GM23248 (cell line): ENCODE measurements at regions not wholly inside any gene's neighbourhood (a gene's known extent, or its start where the extent isn't known, plus 50 kb on each side); places are given as distances from the start of the nearest gene placed in this dataset.

Experiments used
- DNase-seq: peaks from one replicate; pipeline ENCODE4 v3.0.0-alpha.2; 2015
- H2AFZ ChIP-seq: fragments of 200-600 bp; sonication (generic); 2 replicates; pipeline ENCODE4 v1.6.1; 2016; ENCODE audit warnings: antibody characterized with exemption
- H3F3A ChIP-seq: fragments of 200-600 bp; sonication (generic); 2 replicates; pipeline ENCODE4 v1.6.1; 2016; ENCODE audit warnings: mild to moderate bottlenecking, antibody characterized with exemption, mixed run types; ENCODE audit not compliant: insufficient read depth
- H3K27ac ChIP-seq: fragments of 200-600 bp; sonication (generic); 2 replicates; pipeline ENCODE4 v1.5.1; 2016; ENCODE audit warnings: mild to moderate bottlenecking
- H3K27me3 ChIP-seq: fragments of 200-600 bp; sonication (generic); replicated peaks from 2 replicates; pipeline ENCODE4 v1.6.1; 2016; ENCODE audit warnings: mild to moderate bottlenecking; ENCODE audit not compliant: insufficient read depth
- H3K36me3 ChIP-seq: fragments of 200-600 bp; sonication (generic); 2 replicates; pipeline ENCODE4 v1.6.1; 2016; ENCODE audit warnings: low read depth, mild to moderate bottlenecking
- H3K4me1 ChIP-seq: fragments of 200-600 bp; sonication (generic); 2 replicates; pipeline ENCODE4 v1.6.1; 2016; ENCODE audit warnings: mild to moderate bottlenecking; ENCODE audit not compliant: insufficient read depth
- H3K4me2 ChIP-seq: fragments of 200-600 bp; sonication (generic); one replicate; pipeline ENCODE4 v1.6.1; 2016; ENCODE audit warnings: mild to moderate bottlenecking; ENCODE audit not compliant: unreplicated experiment
- H3K4me3 ChIP-seq: fragments of 200-600 bp; sonication (generic); 2 replicates; pipeline ENCODE4 v1.5.1; 2016; ENCODE audit warnings: mild to moderate bottlenecking
- H3K79me2 ChIP-seq: fragments of 200-600 bp; sonication (generic); 2 replicates; pipeline ENCODE4 v1.6.1; 2016; ENCODE audit warnings: mild to moderate bottlenecking; ENCODE audit not compliant: insufficient read depth
- H3K9ac ChIP-seq: fragments of 200-600 bp; sonication (generic); 2 replicates; pipeline ENCODE4 v1.6.1; 2016; ENCODE audit warnings: mild to moderate bottlenecking
- H3K9me2 ChIP-seq: fragments of 200-600 bp; sonication (generic); 2 replicates; pipeline ENCODE4 v1.6.1; 2016; ENCODE audit warnings: mixed run types, mild to moderate bottlenecking, moderate library complexity; ENCODE audit not compliant: insufficient read depth
- H3K9me3 ChIP-seq: fragments of 200-600 bp; sonication (generic); one replicate; pipeline ENCODE4 v1.6.1; 2017; ENCODE audit warnings: low read depth
- H4K20me1 ChIP-seq: fragments of 200-600 bp; sonication (generic); 2 replicates; pipeline ENCODE4 v1.6.0; 2016; ENCODE audit not compliant: insufficient read depth
- EZH2 ChIP-seq: fragments of 200-600 bp; sonication (generic); IDR thresholded peaks from 2 replicates; pipeline ENCODE4 v1.6.1; 2018; ENCODE audit warnings: antibody characterized with exemption, mild to moderate bottlenecking; ENCODE audit not compliant: insufficient read depth, poor library complexity, severe bottlenecking
- EZH2phosphoT487 ChIP-seq: fragments of 200-600 bp; sonication (generic); IDR thresholded peaks from 2 replicates; pipeline ENCODE4 v1.6.1; 2018; ENCODE audit warnings: antibody characterized with exemption, moderate library complexity, mild to moderate bottlenecking, low read depth; ENCODE audit not compliant: insufficient read depth
- WGBS, 2 experiments: methylation state at CpG; one replicate each; pipeline ENCODE4 v1.1.6; 2015 to 2017; ENCODE audit warnings: low lambda C conversion rate in 2 of 2, low coverage in 1 of 2; ENCODE audit errors: missing lambda C conversion rate in 2 of 2; 5-methylcytosine and 5-hydroxymethylcytosine counted together
- in situ Hi-C: fragments of 300-500 bp; cut with MboI; formaldehyde crosslinking; loops from 2 replicates; pipeline ENCODE4 v1.15.0; 2020

DNA sequence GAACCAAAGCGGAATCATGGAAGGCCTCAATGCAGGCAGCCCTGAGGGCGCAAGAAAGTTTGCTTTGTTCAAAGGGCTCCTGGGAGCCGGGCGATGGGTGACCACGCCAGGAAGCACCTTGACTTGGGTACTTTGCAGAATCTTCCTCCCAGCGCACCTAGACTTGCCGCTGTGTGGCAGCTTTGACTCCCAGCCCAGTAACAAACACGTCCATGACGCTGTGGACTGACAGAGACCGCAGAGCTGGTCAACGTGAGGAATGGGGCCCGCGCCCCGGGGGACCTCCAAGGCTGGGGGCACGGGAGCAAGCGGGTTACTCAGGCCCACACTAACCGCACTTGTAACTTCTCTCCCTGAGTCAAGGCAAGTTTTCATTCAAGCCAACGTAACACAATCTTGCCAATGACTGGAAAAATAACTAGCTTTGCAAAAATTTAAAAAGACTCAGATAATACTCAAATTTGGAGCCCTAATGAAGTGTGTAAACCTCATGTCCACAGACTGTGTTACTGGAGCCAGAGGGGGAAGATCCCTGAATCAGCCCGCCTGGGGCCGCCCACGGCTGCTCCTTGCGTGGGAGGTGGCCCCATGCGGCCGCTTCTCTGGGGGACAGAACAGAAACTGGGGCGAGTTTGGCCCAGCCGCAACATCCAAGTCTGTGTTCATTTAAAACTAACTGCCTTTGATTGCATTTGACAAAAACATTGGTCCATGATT is 130.8 kb downstream of the DNAJB6 start:
- no peak for DNase-seq
- H3K27me3 ChIP-seq, result peaks cover 24% of the 10 kb centered on the region; the same call in 1 of the 2 replicates
- 53 to 56% methylated on average over 26 of the region's 26 CpGs for WGBS, 2 experiments
- no peak overlapping the region for H3K4me3 ChIP-seq
- TF ChIP-seq EZH2 (no peak), EZH2phosphoT487 (no peak)
- H3K27ac ChIP-seq, result no peak overlapping the region
- in situ Hi-C loops, result no loop called here
- H3K4me2 ChIP-seq, result no peak overlapping the region
- no peaks in the 10 kb centered on the region for H3K9me2 ChIP-seq
- H3K79me2 ChIP-seq, result no peaks in the 10 kb centered on the region
- no peaks in the 10 kb centered on the region for H3F3A ChIP-seq
- no peaks in the 10 kb centered on the region for H3K36me3 ChIP-seq
- H3K9ac ChIP-seq, result no peak overlapping the region
- H2AFZ ChIP-seq, result no peak overlapping the region
- no peaks in the 10 kb centered on the region for H4K20me1 ChIP-seq
- no peaks in the 10 kb centered on the region for H3K9me3 ChIP-seq
- no peaks in the 10 kb centered on the region for H3K4me1 ChIP-seq

DNA sequence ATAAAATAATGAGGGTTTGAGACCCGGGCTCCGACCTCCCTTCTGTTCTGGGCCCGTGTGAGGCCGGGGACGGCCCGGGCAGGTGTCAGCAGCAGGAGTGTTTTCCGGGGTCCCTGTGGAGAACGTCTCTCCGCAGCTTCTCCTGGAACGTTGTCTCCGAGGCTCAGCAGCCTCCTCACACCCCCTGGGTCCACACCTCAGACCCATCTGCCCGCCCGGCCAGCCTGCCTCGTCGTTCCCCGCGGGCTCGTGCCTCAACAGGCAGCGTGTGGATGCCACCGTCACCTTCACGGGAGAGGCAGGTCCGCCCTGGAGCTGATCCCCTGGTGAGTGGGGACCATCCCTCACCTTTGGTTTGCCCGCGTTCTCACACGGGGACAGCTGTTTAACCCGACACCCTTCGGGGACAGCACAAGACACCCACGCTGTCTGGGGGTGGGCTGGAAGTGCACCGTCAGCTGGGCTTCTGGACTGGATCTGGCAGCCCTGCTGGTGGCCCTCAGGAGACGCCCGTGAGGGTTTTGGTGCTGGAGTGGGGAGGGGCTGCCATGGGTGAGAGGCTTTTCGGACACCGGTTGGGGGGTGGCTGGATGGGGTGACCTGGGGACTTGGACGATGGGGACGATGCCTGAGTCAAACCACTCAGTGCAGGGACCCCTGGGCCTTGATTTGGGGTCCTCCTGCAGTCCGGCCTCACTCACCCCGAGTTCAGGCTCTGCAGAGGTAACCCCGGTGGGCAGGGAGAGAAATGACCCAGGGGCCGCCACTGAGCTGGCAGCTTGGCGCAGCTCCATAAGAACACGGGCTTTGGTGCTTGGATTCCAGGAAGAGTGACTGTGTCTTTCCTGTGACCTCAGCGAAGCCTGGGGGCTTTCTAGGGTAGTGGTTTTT is 131.7 kb downstream of the DNAJB6 start:
- in situ Hi-C loops, result no loop called here
- Histone ChIP-seq H3K9me2 (no peaks in the 10 kb centered on the region), H3K27me3 (peaks cover 24% of the 10 kb centered on the region; the same call in 1 of the 2 replicates), H3K9me3 (no peaks in the 10 kb centered on the region), H3K79me2 (no peaks in the 10 kb centered on the region), H3K9ac (no peak overlapping the region), H3K4me2 (no peak overlapping the region), H2AFZ (no peak overlapping the region), H3K27ac (no peak overlapping the region), H3F3A (no peaks in the 10 kb centered on the region), H3K4me1 (no peaks in the 10 kb centered on the region), H3K36me3 (no peaks in the 10 kb centered on the region), H4K20me1 (no peaks in the 10 kb centered on the region), H3K4me3 (no peak overlapping the region)
- DNase-seq, result no peak
- WGBS, 2 experiments, result 53 to 58% methylated on average over 36 to 42 of the region's 42 CpGs
- no peak for TF ChIP-seq EZH2phosphoT487
- TF ChIP-seq EZH2, result no peak

- Histone ChIP-seq H3K27me3 (peaks cover 20% of the 10 kb centered on the region; the same call in 1 of the 2 replicates), H3K4me2 (no peak overlapping the region), H2AFZ (no peak overlapping the region), H3F3A (no peaks in the 10 kb centered on the region), H3K79me2 (no peaks in the 10 kb centered on the region), H3K27ac (no peak overlapping the region), H3K4me3 (no peak overlapping the region), H3K36me3 (no peaks in the 10 kb centered on the region), H3K4me1 (no peaks in the 10 kb centered on the region), H3K9me2 (no peaks in the 10 kb centered on the region), H3K9me3 (no peaks in the 10 kb centered on the region), H4K20me1 (no peaks in the 10 kb centered on the region), H3K9ac (no peak overlapping the region)
- TF ChIP-seq EZH2phosphoT487 (no peak), EZH2 (no peak)
- in situ Hi-C loops, result no loop called here
- no peak for DNase-seq
- WGBS, 2 experiments, result 58 to 61% methylated on average over 30 to 32 of the region's 33 CpGs
These were observed 132.6 kb downstream of the DNAJB6 start for GRCh38 chr7:157469181-157470016.

DNA sequence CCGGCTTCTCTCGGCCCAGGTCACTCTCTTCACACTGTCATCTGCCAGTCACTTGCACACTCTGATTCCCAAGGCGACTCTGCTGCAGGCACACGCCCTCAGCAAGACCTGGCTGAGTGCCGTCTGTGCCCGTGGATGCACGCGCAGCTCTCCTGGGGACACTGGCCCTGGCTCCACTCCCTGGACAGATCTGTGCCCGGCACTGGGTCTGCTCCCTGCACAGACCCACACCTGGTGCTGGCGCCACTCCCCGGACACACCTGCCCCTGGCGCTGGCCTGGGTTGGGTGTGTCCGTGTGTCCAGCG is 133.2 kb downstream of the DNAJB6 start:
- H3K4me2 ChIP-seq, result no peak overlapping the region
- 74 to 76% methylated on average over 14 of the region's 14 CpGs for WGBS, 2 experiments
- peaks cover 16% of the 10 kb centered on the region; the same call in 1 of the 2 replicates for H3K27me3 ChIP-seq
- no peak overlapping the region for H2AFZ ChIP-seq
- in situ Hi-C loops, result no loop called here
- H3K9me3 ChIP-seq, result no peaks in the 10 kb centered on the region
- H3K4me1 ChIP-seq, result no peaks in the 10 kb centered on the region
- TF ChIP-seq EZH2 (no peak), EZH2phosphoT487 (no peak)
- H3K9ac ChIP-seq, result no peak overlapping the region
- H3K27ac ChIP-seq, result no peak overlapping the region
- no peaks in the 10 kb centered on the region for H4K20me1 ChIP-seq
- no peaks in the 10 kb centered on the region for H3F3A ChIP-seq
- no peak overlapping the region for H3K4me3 ChIP-seq
- no peaks in the 10 kb centered on the region for H3K9me2 ChIP-seq
- no peak for DNase-seq
- H3K79me2 ChIP-seq, result no peaks in the 10 kb centered on the region
- H3K36me3 ChIP-seq, result no peaks in the 10 kb centered on the region
